Kidney (tissue), 13 donors: ENCODE measurements at regions not wholly inside any gene's neighbourhood (a gene's known extent, or its start where the extent isn't known, plus 50 kb on each side); places are given as distances from the start of the nearest gene placed in this dataset.

ENCODE experiments used
- DNase-seq, 5 donors: peaks; one replicate each; pipeline ENCODE4 v3.0.0-alpha.2; 2013 to 2020
- FAIRE-seq: peaks from 2 replicates; lab custom pipeline; 2012; peaks lifted over from hg19 to GRCh38; lab: Jason Lieb, UNC
- H3K27ac ChIP-seq, 2 donors: one replicate each; pipeline ENCODE4 v1.7.0; 2013; ENCODE audit warnings: low read depth in 2 of 2, low read length in 2 of 2, inconsistent platforms in 1 of 2
- H3K27me3 ChIP-seq: one replicate; pipeline ENCODE4 v1.7.1; 2013; ENCODE audit warnings: low read length, inconsistent platforms; ENCODE audit not compliant: control insufficient read depth, insufficient read depth
- H3K36me3 ChIP-seq, 3 donors: one replicate each; pipeline versions ENCODE4 v1.7.0 to v1.7.1; 2013; ENCODE audit warnings: low read length in 3 of 3, control low read depth in 1 of 3, inconsistent platforms in 1 of 3; ENCODE audit not compliant: insufficient read depth in 3 of 3, control insufficient read depth in 2 of 3
- H3K4me1 ChIP-seq, 3 donors: one replicate each; pipeline versions ENCODE4 v1.7.0 to v1.7.1; 2013; ENCODE audit warnings: low read length in 3 of 3, inconsistent platforms in 1 of 3, low read depth in 1 of 3; ENCODE audit not compliant: control insufficient read depth in 2 of 3, insufficient read depth in 2 of 3
- H3K4me3 ChIP-seq, 3 donors: one replicate each; pipeline versions ENCODE4 v1.7.0 to v1.8.1; 2013; ENCODE audit warnings: low read length in 3 of 3, control low read depth in 1 of 3, inconsistent platforms in 1 of 3
- H3K9ac ChIP-seq, 3 donors: one replicate each; pipeline versions ENCODE4 v1.7.0 to v1.7.1; 2013; ENCODE audit warnings: low read length in 3 of 3, control low read depth in 1 of 3, inconsistent platforms in 1 of 3
- H3K9me3 ChIP-seq, 3 donors: one replicate each; pipeline versions ENCODE4 v1.7.0 to v1.7.1; 2013; ENCODE audit warnings: low read length in 3 of 3, control low read depth in 1 of 3, inconsistent platforms in 1 of 3; ENCODE audit not compliant: control insufficient read depth in 2 of 3, insufficient read depth in 1 of 3
- CTCF ChIP-seq: IDR thresholded peaks from 3 replicates; pipeline ENCODE4 v1.5.1; 2012; ENCODE audit warnings: mild to moderate bottlenecking, moderate library complexity, borderline replicate concordance; ENCODE audit not compliant: insufficient read depth; ENCODE audit errors: extremely low read depth
- intact Hi-C: fragments of 100-400 bp; cut with DNase I; formaldehyde crosslinking; loops from one replicate; pipeline ENCODE4 v1.11.1; 2022
- donor health status: control.
- donor health status: control.
- donor health status: control.
- donor health status: control.
- donor health status: control.
- donor health status: DM: yes; HTN: yes; CAD: no.
- donor health status: Normal renal cell carcinoma (clear cell type).

- Histone ChIP-seq H3K9ac (no peak overlapping the region), H3K36me3 (no peaks in the 10 kb centered on the region), H3K4me3 (no peak overlapping the region), H3K27me3 (no peaks in the 10 kb centered on the region), H3K9me3 (peaks cover 0 to 11% (median 0%) of the 10 kb centered on the region in 3 donors), H3K27ac (no peak overlapping the region), H3K4me1 (no peaks in the 10 kb centered on the region)
- FAIRE-seq: no peak
- TF ChIP-seq CTCF: no peak
- intact Hi-C loops: no loop called here
- DNase-seq: no peak
Measured at GRCh38 chr7:8322667-8323066, 60.7 kb upstream of the ICA1 start.

- FAIRE-seq (no peak), DNase-seq (no peak)
- H3K36me3 ChIP-seq: no peaks in the 10 kb centered on the region
- intact Hi-C loops: no loop called here
- H3K4me1 ChIP-seq: no peaks in the 10 kb centered on the region
- peaks cover 0 to 1% (median 0%) of the 10 kb centered on the region in 3 donors for H3K9me3 ChIP-seq
- no peak overlapping the region for H3K27ac ChIP-seq
- TF ChIP-seq CTCF: no peak
- H3K4me3 ChIP-seq: no peak overlapping the region
- H3K9ac ChIP-seq: no peak overlapping the region
- no peaks in the 10 kb centered on the region for H3K27me3 ChIP-seq
Measured at GRCh38 chr7:8325067-8325466, 63.1 kb upstream of the ICA1 start.

- intact Hi-C loops: no loop called here
Measured at GRCh38 chr7:8327199-8327598, 65.2 kb upstream of the ICA1 start.

More at GRCh38 chr7:8327199-8327598, 65.2 kb upstream of the ICA1 start:
- H3K27ac ChIP-seq: no peak overlapping the region
- no peaks in the 10 kb centered on the region for H3K27me3 ChIP-seq
- no peak overlapping the region for H3K4me3 ChIP-seq
- no peak for TF ChIP-seq CTCF
- no peaks in the 10 kb centered on the region for H3K9me3 ChIP-seq
- no peaks in the 10 kb centered on the region for H3K4me1 ChIP-seq
- DNase-seq (no peak), FAIRE-seq (no peak)
- H3K36me3 ChIP-seq: no peaks in the 10 kb centered on the region
- H3K9ac ChIP-seq: no peak overlapping the region
